Cardiac muscle cell (in vitro differentiated cells and primary cell): ENCODE measurements at regions not wholly inside any gene's neighbourhood (a gene's known extent, or its start where the extent isn't known, plus 50 kb on each side); places are given as distances from the start of the nearest gene placed in this dataset.
A peak's percentile ranks its signal among the peaks of the same experiment; 100 is the strongest.

ENCODE experiments used
- DNase-seq, 2 donors: peaks; one replicate each; pipeline versions ENCODE4 v3.0.0 to v3.0.0-alpha.2; 2010 to 2017; ENCODE audit warnings: low read depth in 1 of 2, low spot score in 1 of 2
- H3K27ac ChIP-seq: fragments of 200-600 bp; sonication (generic); 2 replicates; pipeline ENCODE4 v1.5.1; 2016
- H3K27me3 ChIP-seq: fragments of 200-600 bp; sonication (generic); 2 replicates; pipeline ENCODE4 v1.6.0; 2016; ENCODE audit warnings: control low read depth
- H3K36me3 ChIP-seq: fragments of 200-600 bp; sonication (generic); 2 replicates; pipeline ENCODE4 v1.5.1; 2016; ENCODE audit warnings: control low read depth
- H3K4me1 ChIP-seq: fragments of 200-600 bp; sonication (generic); 2 replicates; pipeline ENCODE4 v1.8.1; 2017; ENCODE audit warnings: low read depth, mild to moderate bottlenecking, mixed run types
- H3K4me3 ChIP-seq: fragments of 200-600 bp; sonication (generic); 2 replicates; pipeline ENCODE4 v1.5.1; 2016; ENCODE audit warnings: mild to moderate bottlenecking
- H3K9me3 ChIP-seq: fragments of 200-600 bp; sonication (generic); 2 replicates; pipeline ENCODE4 v1.5.1; 2017; ENCODE audit warnings: low read depth, mild to moderate bottlenecking, control low read depth
- CTCF ChIP-seq: IDR thresholded peaks from 2 replicates; pipeline ENCODE4 v1.5.1; 2012; ENCODE audit warnings: low read depth, mild to moderate bottlenecking, low read length

GRCh38 chr15:77544162-77544561 is 88.5 kb downstream of the LINGO1 start:
- Histone ChIP-seq H3K27me3 (no peaks in the 10 kb centered on the region), H3K27ac (no peak overlapping the region), H3K9me3 (no peaks in the 10 kb centered on the region), H3K36me3 (no peaks in the 10 kb centered on the region), H3K4me3 (no peak overlapping the region), H3K4me1 (peaks cover 21% of the 10 kb centered on the region)
- no peak for TF ChIP-seq CTCF
- DNase-seq, result no peak

- Histone ChIP-seq H3K36me3 (no peaks in the 10 kb centered on the region), H3K4me1 (peaks cover 21% of the 10 kb centered on the region), H3K4me3 (peak overlapping the region; percentile 13), H3K27me3 (no peaks in the 10 kb centered on the region), H3K9me3 (no peaks in the 10 kb centered on the region), H3K27ac (no peak overlapping the region)
- DNase-seq, result peak; percentile 93
- peak; percentile 95 for TF ChIP-seq CTCF
These were observed 89.4 kb downstream of the LINGO1 start for GRCh38 chr15:77543159-77543882.

GRCh38 chr15:77542491-77543001 is 90.2 kb downstream of the LINGO1 start:
- H3K4me3 ChIP-seq, result no peak overlapping the region
- no peak for DNase-seq
- no peaks in the 10 kb centered on the region for H3K27me3 ChIP-seq
- peaks cover 21% of the 10 kb centered on the region for H3K4me1 ChIP-seq
- no peaks in the 10 kb centered on the region for H3K36me3 ChIP-seq
- H3K9me3 ChIP-seq, result no peaks in the 10 kb centered on the region
- TF ChIP-seq CTCF, result no peak
- no peak overlapping the region for H3K27ac ChIP-seq

- Histone ChIP-seq H3K27ac (no peak overlapping the region), H3K36me3 (no peaks in the 10 kb centered on the region), H3K4me3 (no peak overlapping the region), H3K27me3 (no peaks in the 10 kb centered on the region), H3K4me1 (peaks cover 21% of the 10 kb centered on the region), H3K9me3 (no peaks in the 10 kb centered on the region)
- TF ChIP-seq CTCF, result no peak
- DNase-seq, result peak in 1 of 2 donors; percentile 45
These were observed 91.1 kb downstream of the LINGO1 start for GRCh38 chr15:77541421-77542181.

- H3K27me3 ChIP-seq, result no peaks in the 10 kb centered on the region
- H3K36me3 ChIP-seq, result no peaks in the 10 kb centered on the region
- peaks cover 10% of the 10 kb centered on the region for H3K4me1 ChIP-seq
- DNase-seq, result no peak
- H3K9me3 ChIP-seq, result no peaks in the 10 kb centered on the region
- H3K27ac ChIP-seq, result no peak overlapping the region
- no peak overlapping the region for H3K4me3 ChIP-seq
- TF ChIP-seq CTCF, result no peak
These were observed 92.2 kb downstream of the LINGO1 start for GRCh38 chr15:77540312-77541060.
